Peyer's patch (tissue), 4 donors: ENCODE measurements at regions not wholly inside any gene's neighbourhood (a gene's known extent, or its start where the extent isn't known, plus 50 kb on each side); places are given as distances from the start of the nearest gene placed in this dataset.

Source experiments
- DNase-seq, 3 donors: peaks; one replicate each; pipeline ENCODE4 v3.0.0-alpha.2; 2017 to 2019
- H3K27ac ChIP-seq, 4 donors: fragments of 200-600 bp; sonication (generic); one replicate each; pipeline ENCODE4 v1.5.1; 2016 to 2019
- H3K27me3 ChIP-seq, 2 donors: fragments of 200-600 bp; sonication (generic); one replicate each; pipeline ENCODE4 v1.5.1; 2019
- H3K36me3 ChIP-seq, 3 donors: fragments of 200-600 bp; sonication (generic); one replicate each; pipeline ENCODE4 v1.5.1; 2016 to 2019
- H3K4me1 ChIP-seq, 4 donors: fragments of 200-600 bp; sonication (generic); one replicate each; pipeline ENCODE4 v1.5.1; 2016 to 2019
- H3K4me3 ChIP-seq, 4 donors: fragments of 200-600 bp; sonication (generic); 1 replicate in 3 of 4; 2 replicates in 1 of 4; pipeline ENCODE4 v1.5.1; 2016 to 2019; ENCODE audit warnings: mild to moderate bottlenecking in 1 of 4
- H3K9me3 ChIP-seq, 4 donors: fragments of 200-600 bp; sonication (generic); one replicate each; pipeline ENCODE4 v1.5.1; 2016 to 2019; ENCODE audit warnings: mild to moderate bottlenecking in 1 of 4
- CTCF ChIP-seq, 6 experiments: fragments of 450-650 bp in 4 of 6; fragments of 200-600 bp in 2 of 6; sonication (generic) in 1 of 6; IDR thresholded peaks; one replicate each; pipeline ENCODE4 v1.5.1; 2017 to 2019; ENCODE audit warnings: antibody characterized with exemption in 6 of 6, mild to moderate bottlenecking in 3 of 6, moderate library complexity in 1 of 6
- POLR2A ChIP-seq, 2 donors: fragments of 450-650 bp; IDR thresholded peaks; one replicate each; pipeline ENCODE4 v1.5.1; 2017; ENCODE audit warnings: antibody characterized with exemption in 2 of 2, mild to moderate bottlenecking in 2 of 2, moderate library complexity in 2 of 2

- Histone ChIP-seq H3K4me1 (no peaks in the 10 kb centered on the region), H3K4me3 (no peak overlapping the region), H3K27ac (no peak overlapping the region), H3K9me3 (peaks cover 0 to 6% (median 0%) of the 10 kb centered on the region in 4 donors), H3K36me3 (no peaks in the 10 kb centered on the region), H3K27me3 (no peaks in the 10 kb centered on the region)
- no peak for TF ChIP-seq CTCF (IDR thresholded peaks at IDR 0.05)
- no peak for TF ChIP-seq POLR2A (IDR thresholded peaks at IDR 0.05)
- DNase-seq, result no peak
Observed at GRCh38 chr4:187294861-187295260, 571.2 kb upstream of the FAT1 start.

GRCh38 chr4:187301923-187302322 is 578.3 kb upstream of the FAT1 start:
- no peak for DNase-seq
- no peaks in the 10 kb centered on the region for H3K36me3 ChIP-seq
- no peak overlapping the region for H3K27ac ChIP-seq
- H3K4me3 ChIP-seq, result no peak overlapping the region
- no peaks in the 10 kb centered on the region for H3K9me3 ChIP-seq
- no peaks in the 10 kb centered on the region for H3K4me1 ChIP-seq
- no peaks in the 10 kb centered on the region for H3K27me3 ChIP-seq
- TF ChIP-seq POLR2A (IDR thresholded peaks at IDR 0.05), result no peak
- TF ChIP-seq CTCF (IDR thresholded peaks at IDR 0.05), result no peak

- H3K27me3 ChIP-seq, result no peaks in the 10 kb centered on the region
- no peaks in the 10 kb centered on the region for H3K4me1 ChIP-seq
- no peak for DNase-seq
- H3K4me3 ChIP-seq, result no peak overlapping the region
- H3K27ac ChIP-seq, result no peak overlapping the region
- no peaks in the 10 kb centered on the region for H3K36me3 ChIP-seq
- H3K9me3 ChIP-seq, result no peaks in the 10 kb centered on the region
- TF ChIP-seq POLR2A (IDR thresholded peaks at IDR 0.05) (no peak), CTCF (IDR thresholded peaks at IDR 0.05) (no peak)
Observed at GRCh38 chr4:187302457-187303150, 578.9 kb upstream of the FAT1 start.

- Histone ChIP-seq H3K27ac (no peak overlapping the region), H3K4me1 (no peaks in the 10 kb centered on the region), H3K27me3 (no peaks in the 10 kb centered on the region), H3K36me3 (no peaks in the 10 kb centered on the region), H3K4me3 (no peak overlapping the region), H3K9me3 (no peaks in the 10 kb centered on the region)
- DNase-seq, result no peak
- TF ChIP-seq POLR2A (IDR thresholded peaks at IDR 0.05), result no peak
- TF ChIP-seq CTCF (IDR thresholded peaks at IDR 0.05), result no peak
Observed at GRCh38 chr4:187304133-187304532, 580.5 kb upstream of the FAT1 start.

- H3K4me1 ChIP-seq, result no peaks in the 10 kb centered on the region
- no peak overlapping the region for H3K27ac ChIP-seq
- no peaks in the 10 kb centered on the region for H3K27me3 ChIP-seq
- DNase-seq, result no peak
- H3K9me3 ChIP-seq, result no peaks in the 10 kb centered on the region
- TF ChIP-seq CTCF (IDR thresholded peaks at IDR 0.05) (no peak), POLR2A (IDR thresholded peaks at IDR 0.05) (no peak)
- H3K4me3 ChIP-seq, result no peak overlapping the region
- H3K36me3 ChIP-seq, result no peaks in the 10 kb centered on the region
Observed at GRCh38 chr4:187307131-187307530, 583.5 kb upstream of the FAT1 start.

- Histone ChIP-seq H3K36me3 (no peaks in the 10 kb centered on the region), H3K9me3 (no peaks in the 10 kb centered on the region), H3K27me3 (no peaks in the 10 kb centered on the region), H3K4me1 (no peaks in the 10 kb centered on the region), H3K4me3 (no peak overlapping the region), H3K27ac (no peak overlapping the region)
- no peak for DNase-seq
- TF ChIP-seq POLR2A (IDR thresholded peaks at IDR 0.05) (no peak), CTCF (IDR thresholded peaks at IDR 0.05) (no peak)
Observed at GRCh38 chr4:187309456-187309855, 585.8 kb upstream of the FAT1 start.
